Stomach (tissue), 8 donors: ENCODE measurements at regions not wholly inside any gene's neighbourhood (a gene's known extent, or its start where the extent isn't known, plus 50 kb on each side); places are given as distances from the start of the nearest gene placed in this dataset.

Source experiments
- DNase-seq, 2 donors: peaks; one replicate each; pipeline versions ENCODE4 v3.0.0 to v3.0.0-alpha.2; 2013 to 2019
- H3K27ac ChIP-seq, 5 donors: fragments of 200-600 bp in 4 of 5; sonication (generic) in 4 of 5; one replicate each; pipeline ENCODE4 v1.5.1; 2013 to 2019; ENCODE audit warnings: mild to moderate bottlenecking in 1 of 5, moderate library complexity in 1 of 5
- H3K27me3 ChIP-seq, 3 donors: fragments of 200-600 bp; sonication (generic); one replicate each; pipeline ENCODE4 v1.5.1; 2017 to 2019; ENCODE audit warnings: mixed run types in 1 of 3
- H3K36me3 ChIP-seq, 4 donors: fragments of 200-600 bp; sonication (generic); 1 replicate in 3 of 4; 2 replicates in 1 of 4; pipeline ENCODE4 v1.5.1; 2016 to 2019
- H3K4me1 ChIP-seq, 4 donors: fragments of 200-600 bp; sonication (generic); one replicate each; pipeline ENCODE4 v1.5.1; 2016 to 2019
- H3K4me3 ChIP-seq, 4 donors: fragments of 200-600 bp; sonication (generic) in 3 of 4; one replicate each; pipeline ENCODE4 v1.5.1; 2016 to 2019; ENCODE audit warnings: mild to moderate bottlenecking in 1 of 4
- H3K9me3 ChIP-seq, 4 donors: fragments of 200-600 bp; sonication (generic); one replicate each; pipeline ENCODE4 v1.5.1; 2016 to 2019
- EP300 ChIP-seq: sonication (generic); formaldehyde crosslinking; IDR thresholded peaks from one replicate; pipeline ENCODE4 v1.6.1; 2017; ENCODE audit warnings: antibody characterized with exemption
- POLR2A ChIP-seq, 4 donors: fragments of 450-650 bp; IDR thresholded peaks; one replicate each; pipeline ENCODE4 v1.6.1; 2016; ENCODE audit warnings: antibody characterized with exemption in 4 of 4, control low read depth in 2 of 4, mild to moderate bottlenecking in 1 of 4, moderate library complexity in 1 of 4
- POLR2AphosphoS5 ChIP-seq, 3 donors: sonication (generic); formaldehyde crosslinking; IDR thresholded peaks; one replicate each; pipeline ENCODE4 v1.6.1; 2016; ENCODE audit warnings: antibody characterized with exemption in 3 of 3
- WGBS, 5 donors: extraction: QIAGEN DNeasy Blood & Tissue Kit in 3 of 5; methylation state at CpG; one replicate each; pipeline versions ENCODE4 v1.1.5 to v1.1.7; 2013 to 2018; 5-methylcytosine and 5-hydroxymethylcytosine counted together
- intact Hi-C: fragments of 100-400 bp; cut with DNase I; formaldehyde crosslinking; loops from one replicate; pipeline ENCODE4 v1.15.1; 2023; ENCODE audit warnings: low total_unique reads
- TF ChIP-seq, protein P1 (sequence below), 7 experiments: fragments of 450-650 bp in 4 of 7; fragments of 200-600 bp in 3 of 7; sonication (generic) in 3 of 7; IDR thresholded peaks; one replicate each; pipeline ENCODE4 v1.5.1; 2016 to 2019; ENCODE audit warnings: antibody characterized with exemption in 7 of 7, control low read depth in 2 of 7, mild to moderate bottlenecking in 1 of 7
- donor health status: healthy with polysubstance abuse.
- donor health status: Bipolar disorder and iron deficiency.
- donor health status: healthy.

DNA sequence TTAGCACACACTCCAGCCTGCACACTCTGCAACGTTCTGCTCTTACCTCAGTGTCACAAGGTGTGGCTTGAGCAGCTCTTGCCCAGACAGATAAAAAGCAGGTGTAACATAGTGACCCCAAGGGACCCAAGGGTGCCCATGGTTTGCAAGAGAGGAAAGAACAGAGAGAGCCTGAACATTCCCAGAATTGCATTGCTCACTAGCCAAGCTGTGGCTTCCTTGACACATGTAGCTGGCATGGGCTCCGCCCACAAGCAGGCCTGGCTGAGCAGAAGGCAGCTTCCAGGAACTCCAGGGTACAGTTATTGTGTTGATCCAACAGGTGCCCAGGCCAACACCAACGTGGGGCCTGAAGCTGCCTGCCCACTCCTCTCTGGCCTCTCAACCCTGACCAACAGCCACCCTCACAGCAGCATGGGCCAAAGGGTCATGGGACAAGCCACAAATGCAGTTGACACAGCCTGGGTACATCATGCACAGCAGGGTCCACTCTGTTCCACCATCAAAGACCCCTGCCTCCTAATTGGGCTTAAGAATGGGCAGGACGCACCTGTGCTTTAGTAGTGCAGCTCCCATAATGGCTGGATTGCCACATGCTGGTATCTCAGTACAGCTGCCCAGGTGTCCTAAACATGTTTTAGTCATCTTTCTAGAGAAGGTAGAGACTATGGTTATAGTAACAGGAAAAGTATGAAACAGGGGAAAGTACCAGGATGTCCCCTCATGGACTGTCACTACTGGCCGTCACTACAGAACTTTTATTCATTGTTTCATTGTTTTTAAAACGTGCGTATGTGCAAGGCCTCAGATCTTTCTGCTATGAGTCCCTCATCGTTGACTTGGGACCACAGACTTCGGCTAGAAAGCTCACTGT, 73.7 kb upstream of the ACSL1 start:
- Histone ChIP-seq H3K4me1 (peaks cover 0 to 7% (median 5%) of the 10 kb centered on the region in 4 donors), H3K9me3 (no peaks in the 10 kb centered on the region), H3K36me3 (no peaks in the 10 kb centered on the region), H3K27ac (no peak overlapping the region), H3K4me3 (no peak overlapping the region), H3K27me3 (no peaks in the 10 kb centered on the region)
- intact Hi-C loops = no loop called here
- WGBS, 5 donors = 69 to 78% (median 76%) methylated on average over 9 of the region's 9 CpGs
- TF ChIP-seq EP300 (no peak), POLR2A (IDR thresholded peaks at IDR 0.05) (no peak), POLR2AphosphoS5 (IDR thresholded peaks at IDR 0.05) (no peak)
- TF ChIP-seq, protein P1, sequence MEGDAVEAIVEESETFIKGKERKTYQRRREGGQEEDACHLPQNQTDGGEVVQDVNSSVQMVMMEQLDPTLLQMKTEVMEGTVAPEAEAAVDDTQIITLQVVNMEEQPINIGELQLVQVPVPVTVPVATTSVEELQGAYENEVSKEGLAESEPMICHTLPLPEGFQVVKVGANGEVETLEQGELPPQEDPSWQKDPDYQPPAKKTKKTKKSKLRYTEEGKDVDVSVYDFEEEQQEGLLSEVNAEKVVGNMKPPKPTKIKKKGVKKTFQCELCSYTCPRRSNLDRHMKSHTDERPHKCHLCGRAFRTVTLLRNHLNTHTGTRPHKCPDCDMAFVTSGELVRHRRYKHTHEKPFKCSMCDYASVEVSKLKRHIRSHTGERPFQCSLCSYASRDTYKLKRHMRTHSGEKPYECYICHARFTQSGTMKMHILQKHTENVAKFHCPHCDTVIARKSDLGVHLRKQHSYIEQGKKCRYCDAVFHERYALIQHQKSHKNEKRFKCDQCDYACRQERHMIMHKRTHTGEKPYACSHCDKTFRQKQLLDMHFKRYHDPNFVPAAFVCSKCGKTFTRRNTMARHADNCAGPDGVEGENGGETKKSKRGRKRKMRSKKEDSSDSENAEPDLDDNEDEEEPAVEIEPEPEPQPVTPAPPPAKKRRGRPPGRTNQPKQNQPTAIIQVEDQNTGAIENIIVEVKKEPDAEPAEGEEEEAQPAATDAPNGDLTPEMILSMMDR (IDR thresholded peaks at IDR 0.05) = no peak
- DNase-seq = peak; percentile 29 to 68

GRCh38 chr4:184900184-184900583, 74.4 kb upstream of the ACSL1 start:
- H3K36me3 ChIP-seq = no peaks in the 10 kb centered on the region
- intact Hi-C loops = no loop called here
- no peak for TF ChIP-seq EP300
- H3K4me3 ChIP-seq = no peak overlapping the region
- 89 to 91% (median 90%) methylated on average over 6 of the region's 6 CpGs for WGBS, 5 donors
- DNase-seq = no peak
- no peak overlapping the region for H3K27ac ChIP-seq
- no peaks in the 10 kb centered on the region for H3K9me3 ChIP-seq
- H3K27me3 ChIP-seq = no peaks in the 10 kb centered on the region
- H3K4me1 ChIP-seq = peaks cover 0 to 7% (median 5%) of the 10 kb centered on the region in 4 donors

- DNase-seq = no peak
- Histone ChIP-seq H3K27me3 (no peaks in the 10 kb centered on the region), H3K36me3 (no peaks in the 10 kb centered on the region), H3K4me3 (no peak overlapping the region), H3K9me3 (no peaks in the 10 kb centered on the region), H3K4me1 (peaks cover 0 to 7% (median 5%) of the 10 kb centered on the region in 4 donors), H3K27ac (no peak overlapping the region)
- TF ChIP-seq POLR2A (IDR thresholded peaks at IDR 0.05) (no peak), POLR2AphosphoS5 (IDR thresholded peaks at IDR 0.05) (no peak), EP300 (no peak)
- TF ChIP-seq, protein P1 (IDR thresholded peaks at IDR 0.05) = no peak
- 86 to 96% (median 90%) methylated on average over 2 of the region's 2 CpGs for WGBS, 5 donors
- intact Hi-C loops = no loop called here
Measured at GRCh38 chr4:184902550-184902949, 76.8 kb upstream of the ACSL1 start.

DNA sequence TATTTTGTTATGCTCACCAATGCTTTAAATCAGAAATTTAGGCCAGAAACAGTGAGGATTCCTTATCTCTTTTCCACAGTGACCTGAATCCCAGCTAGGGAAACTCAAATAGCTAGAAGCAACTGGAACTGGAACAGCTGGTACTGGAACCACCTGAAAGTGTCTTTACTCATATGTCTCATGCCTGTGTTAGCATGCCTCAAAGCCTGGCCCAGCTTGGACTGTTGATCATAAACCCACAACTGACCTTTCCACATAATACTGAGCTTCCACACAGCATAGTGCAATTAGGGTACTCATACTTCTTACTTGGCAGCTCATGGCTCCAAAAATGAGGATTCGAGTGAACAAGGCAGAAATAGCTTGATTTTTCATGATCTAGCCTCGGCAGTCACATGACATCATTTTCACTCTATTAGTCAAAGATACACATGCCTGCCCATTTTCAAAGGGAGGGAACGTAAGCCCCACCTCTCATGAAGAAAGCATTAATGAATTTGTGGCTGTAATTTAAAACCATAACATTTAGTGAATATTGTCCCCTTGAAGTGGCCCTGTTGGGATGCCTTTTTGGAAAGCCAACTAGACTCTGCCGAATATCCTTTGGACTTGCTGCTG, 80.8 kb upstream of the ACSL1 start:
- WGBS, 5 donors = 75 to 88% (median 84%) methylated on average over 4 of the region's 4 CpGs
- H3K27ac ChIP-seq = no peak overlapping the region

More for the DNA sequence above, 80.8 kb upstream of the ACSL1 start:
- H3K9me3 ChIP-seq = peaks cover 0 to 3% (median 3%) of the 10 kb centered on the region in 4 donors
- intact Hi-C loops = no loop called here
- no peak overlapping the region for H3K4me3 ChIP-seq
- no peak for DNase-seq
- H3K36me3 ChIP-seq = no peaks in the 10 kb centered on the region
- no peaks in the 10 kb centered on the region for H3K27me3 ChIP-seq
- no peaks in the 10 kb centered on the region for H3K4me1 ChIP-seq
- TF ChIP-seq POLR2A (IDR thresholded peaks at IDR 0.05) (no peak), POLR2AphosphoS5 (IDR thresholded peaks at IDR 0.05) (no peak), EP300 (no peak)
- TF ChIP-seq, protein P1 (IDR thresholded peaks at IDR 0.05) = no peak
